WTC11 (cell line): ENCODE measurements at regions not wholly inside any gene's neighbourhood (a gene's known extent, or its start where the extent isn't known, plus 50 kb on each side); places are given as distances from the start of the nearest gene placed in this dataset.
A peak's percentile ranks its signal among the peaks of the same experiment; 100 is the strongest.

Source experiments
- ATAC-seq: fragments of 200-7000 bp; cut with Tn5 transposase; 2 replicates; pipeline ENCODE4 v1.10.0; 2021; ENCODE audit warnings: mild to moderate bottlenecking, moderate library complexity
- CTCF ChIA-PET: fragments of 300-600 bp; sonication (Branson Sonifier 250); formaldehyde crosslinking; loops from one replicate; lab custom pipeline; 2021; ENCODE audit warnings: antibody characterized with exemption; lab: Charles Lee
- POLR2A ChIA-PET: fragments of 350-600 bp; sonication (Branson Sonifier 250); formaldehyde crosslinking; loops from one replicate; lab custom pipeline; 2021; ENCODE audit warnings: antibody characterized with exemption; lab: Charles Lee
- DNase-seq: peaks from one replicate; pipeline ENCODE4 v3.0.0; 2021; ENCODE audit warnings: low spot score
- H3K27ac Mint-ChIP-seq: 2 replicates; pipeline ENCODE4 v1.8.0; 2021; ENCODE audit warnings: mixed read lengths
- H3K27me3 Mint-ChIP-seq: 2 replicates; pipeline ENCODE4 v1.8.0; 2021; ENCODE audit warnings: low read depth, mild to moderate bottlenecking, moderate library complexity, mixed read lengths
- H3K36me3 Mint-ChIP-seq: 2 replicates; pipeline ENCODE4 v1.8.0; 2021; ENCODE audit warnings: mixed read lengths
- H3K4me1 Mint-ChIP-seq: 2 replicates; pipeline ENCODE4 v1.8.0; 2022; ENCODE audit warnings: mixed read lengths
- H3K4me3 Mint-ChIP-seq: 2 replicates; pipeline ENCODE4 v1.8.0; 2021; ENCODE audit warnings: mild to moderate bottlenecking, moderate library complexity, mixed read lengths
- H3K9me3 Mint-ChIP-seq: 2 replicates; pipeline ENCODE4 v1.8.0; 2021; ENCODE audit warnings: mixed read lengths
- AFF4 ChIP-seq: sonication (generic); formaldehyde crosslinking; IDR thresholded peaks from 2 replicates; pipeline ENCODE4 v1.8.1; 2023; ENCODE audit warnings: mild to moderate bottlenecking, missing genetic modification reagents, borderline replicate concordance
- CBFB ChIP-seq: sonication (generic); formaldehyde crosslinking; IDR thresholded peaks from 2 replicates; pipeline ENCODE4 v1.8.1; 2022; ENCODE audit warnings: mild to moderate bottlenecking, low read depth, missing genetic modification reagents
- HMGA2 ChIP-seq: fragments of 250-450 bp; sonication (Bioruptor Pico); IDR thresholded peaks from 2 replicates; pipeline ENCODE4 v1.4.0; 2021; ENCODE audit warnings: mild to moderate bottlenecking, moderate library complexity
- IRF2 ChIP-seq: sonication (generic); formaldehyde crosslinking; IDR thresholded peaks from 2 replicates; pipeline ENCODE4 v1.8.0; 2022; ENCODE audit warnings: low read depth, missing genetic modification reagents, borderline replicate concordance
- JUN ChIP-seq: sonication (generic); formaldehyde crosslinking; IDR thresholded peaks from 2 replicates; pipeline ENCODE4 v1.8.0; 2023; ENCODE audit warnings: mild to moderate bottlenecking, missing genetic modification reagents
- MLX ChIP-seq: sonication (generic); formaldehyde crosslinking; IDR thresholded peaks from 2 replicates; pipeline ENCODE4 v1.8.1; 2023; ENCODE audit warnings: mild to moderate bottlenecking, missing genetic modification reagents, moderate library complexity
- NFE2L1 ChIP-seq: sonication (generic); formaldehyde crosslinking; IDR thresholded peaks from 2 replicates; pipeline ENCODE4 v1.8.1; 2023; ENCODE audit warnings: missing genetic modification reagents
- OVOL2 ChIP-seq: fragments of 250-450 bp; sonication (Bioruptor Pico); IDR thresholded peaks from 2 replicates; pipeline ENCODE4 v1.9.0; 2021; ENCODE audit warnings: mild to moderate bottlenecking, borderline replicate concordance
- RELA ChIP-seq: sonication (generic); formaldehyde crosslinking; IDR thresholded peaks from 2 replicates; pipeline ENCODE4 v1.8.1; 2022; ENCODE audit warnings: missing genetic modification reagents, mild to moderate bottlenecking, borderline replicate concordance
- SMAD3 ChIP-seq: sonication (generic); formaldehyde crosslinking; IDR thresholded peaks from 2 replicates; pipeline ENCODE4 v1.8.0; 2022; ENCODE audit warnings: missing genetic modification reagents, mild to moderate bottlenecking, borderline replicate concordance
- TEAD4 ChIP-seq: sonication (generic); formaldehyde crosslinking; IDR thresholded peaks from 2 replicates; pipeline ENCODE4 v1.8.0; 2022; ENCODE audit warnings: mild to moderate bottlenecking, missing genetic modification reagents
- ZNF121 ChIP-seq: sonication (generic); formaldehyde crosslinking; IDR thresholded peaks from 2 replicates; pipeline ENCODE4 v1.8.0; 2023; ENCODE audit warnings: missing genetic modification reagents
- ZNF423 ChIP-seq: fragments of 250-450 bp; sonication (Bioruptor Pico); IDR thresholded peaks from 2 replicates; pipeline ENCODE4 v2.1.2; 2022; ENCODE audit warnings: mild to moderate bottlenecking, moderate library complexity
- ZNF671 ChIP-seq: fragments of 250-450 bp; sonication (Bioruptor Pico); IDR thresholded peaks from 2 replicates; pipeline ENCODE4 v1.8.0; 2021; ENCODE audit warnings: mild to moderate bottlenecking
- TF ChIP-seq, protein P1 (sequence below): sonication (generic); formaldehyde crosslinking; IDR thresholded peaks from 2 replicates; pipeline ENCODE4 v1.8.1; 2022; ENCODE audit warnings: low read depth, missing genetic modification reagents, borderline replicate concordance
- TF ChIP-seq, protein P2 (sequence below): sonication (generic); formaldehyde crosslinking; IDR thresholded peaks from 2 replicates; pipeline ENCODE4 v1.8.1; 2022; ENCODE audit warnings: mild to moderate bottlenecking, missing genetic modification reagents, moderate library complexity, borderline replicate concordance
- TF ChIP-seq, protein P3 (sequence below): sonication (generic); formaldehyde crosslinking; IDR thresholded peaks from 2 replicates; pipeline ENCODE4 v1.8.0; 2023; ENCODE audit warnings: missing genetic modification reagents

- no peak overlapping the region for H3K4me3 Mint-ChIP-seq
- ATAC-seq (no peak), DNase-seq (no peak)
- no peak overlapping the region for H3K27ac Mint-ChIP-seq
- POLR2A ChIA-PET = no interaction called here
- H3K27me3 Mint-ChIP-seq = peaks cover 3% of the 10 kb centered on the region
- peaks cover 18% of the 10 kb centered on the region for H3K9me3 Mint-ChIP-seq
- H3K36me3 Mint-ChIP-seq = peaks cover 15% of the 10 kb centered on the region
- TF ChIP-seq ZNF423 (no peak), ZNF121 (CRISPR knock-in tag) (peak; percentile 64)
- TF ChIP-seq, all 79 proteins: peak for 1
- CTCF ChIA-PET = interaction anchor here (0.6 to 4.8 kb wide), 6 partner anchors 24 to 540 kb away, joined by 3 to 31 read pairs (median 4); no protein-coding TSS in a partner anchor
- peaks cover 5% of the 10 kb centered on the region for H3K4me1 Mint-ChIP-seq
Observed at GRCh38 chr2:43020990-43021669, 205.3 kb downstream of the ZFP36L2 start.

DNA sequence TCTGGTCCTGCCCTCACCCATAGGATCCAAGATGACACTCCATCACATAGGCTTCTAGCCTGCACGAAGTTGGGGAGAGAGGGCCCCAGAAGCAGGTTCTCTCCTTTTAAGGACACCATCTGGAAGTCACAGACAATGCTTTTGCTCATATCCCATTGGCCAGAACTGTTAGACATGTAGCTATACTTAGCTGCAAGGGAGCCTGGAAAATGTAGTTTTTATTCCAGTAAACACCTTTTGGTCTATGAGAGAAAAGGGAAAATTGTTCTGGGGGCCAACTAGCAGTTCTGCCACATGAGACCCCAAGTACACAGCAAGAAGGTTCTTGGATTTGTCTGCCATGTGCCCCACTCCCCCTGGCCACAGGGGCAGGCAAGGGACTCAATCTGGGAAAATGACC is 206.1 kb downstream of the ZFP36L2 start:
- TF ChIP-seq HMGA2 (CRISPR knock-in tag) (no peak), TEAD4 (CRISPR knock-in tag) (no peak), SMAD3 (CRISPR knock-in tag) (no peak), NFE2L1 (no peak), JUN (CRISPR knock-in tag) (no peak), RELA (CRISPR knock-in tag) (no peak), OVOL2 (CRISPR knock-in tag) (no peak), AFF4 (CRISPR knock-in tag) (no peak), CBFB (CRISPR knock-in tag) (no peak), ZNF671 (no peak), MLX (CRISPR knock-in tag) (no peak), IRF2 (CRISPR knock-in tag) (no peak)
- TF ChIP-seq, protein P1, sequence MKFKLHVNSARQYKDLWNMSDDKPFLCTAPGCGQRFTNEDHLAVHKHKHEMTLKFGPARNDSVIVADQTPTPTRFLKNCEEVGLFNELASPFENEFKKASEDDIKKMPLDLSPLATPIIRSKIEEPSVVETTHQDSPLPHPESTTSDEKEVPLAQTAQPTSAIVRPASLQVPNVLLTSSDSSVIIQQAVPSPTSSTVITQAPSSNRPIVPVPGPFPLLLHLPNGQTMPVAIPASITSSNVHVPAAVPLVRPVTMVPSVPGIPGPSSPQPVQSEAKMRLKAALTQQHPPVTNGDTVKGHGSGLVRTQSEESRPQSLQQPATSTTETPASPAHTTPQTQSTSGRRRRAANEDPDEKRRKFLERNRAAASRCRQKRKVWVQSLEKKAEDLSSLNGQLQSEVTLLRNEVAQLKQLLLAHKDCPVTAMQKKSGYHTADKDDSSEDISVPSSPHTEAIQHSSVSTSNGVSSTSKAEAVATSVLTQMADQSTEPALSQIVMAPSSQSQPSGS (CRISPR knock-in tag) = no peak
- TF ChIP-seq, protein P2, sequence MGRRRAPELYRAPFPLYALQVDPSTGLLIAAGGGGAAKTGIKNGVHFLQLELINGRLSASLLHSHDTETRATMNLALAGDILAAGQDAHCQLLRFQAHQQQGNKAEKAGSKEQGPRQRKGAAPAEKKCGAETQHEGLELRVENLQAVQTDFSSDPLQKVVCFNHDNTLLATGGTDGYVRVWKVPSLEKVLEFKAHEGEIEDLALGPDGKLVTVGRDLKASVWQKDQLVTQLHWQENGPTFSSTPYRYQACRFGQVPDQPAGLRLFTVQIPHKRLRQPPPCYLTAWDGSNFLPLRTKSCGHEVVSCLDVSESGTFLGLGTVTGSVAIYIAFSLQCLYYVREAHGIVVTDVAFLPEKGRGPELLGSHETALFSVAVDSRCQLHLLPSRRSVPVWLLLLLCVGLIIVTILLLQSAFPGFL = no peak
- TF ChIP-seq, protein P3, sequence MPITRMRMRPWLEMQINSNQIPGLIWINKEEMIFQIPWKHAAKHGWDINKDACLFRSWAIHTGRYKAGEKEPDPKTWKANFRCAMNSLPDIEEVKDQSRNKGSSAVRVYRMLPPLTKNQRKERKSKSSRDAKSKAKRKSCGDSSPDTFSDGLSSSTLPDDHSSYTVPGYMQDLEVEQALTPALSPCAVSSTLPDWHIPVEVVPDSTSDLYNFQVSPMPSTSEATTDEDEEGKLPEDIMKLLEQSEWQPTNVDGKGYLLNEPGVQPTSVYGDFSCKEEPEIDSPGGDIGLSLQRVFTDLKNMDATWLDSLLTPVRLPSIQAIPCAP = no peak
- no peak overlapping the region for H3K27ac Mint-ChIP-seq
- peaks cover 18% of the 10 kb centered on the region for H3K9me3 Mint-ChIP-seq
- H3K4me3 Mint-ChIP-seq = no peak overlapping the region
- H3K4me1 Mint-ChIP-seq = peaks cover 6% of the 10 kb centered on the region
- ChIA-PET POLR2A (no interaction called here), CTCF (no interaction called here)
- ATAC-seq = no peak
- H3K36me3 Mint-ChIP-seq = peaks cover 15% of the 10 kb centered on the region
- peaks cover 3% of the 10 kb centered on the region for H3K27me3 Mint-ChIP-seq
- no peak for DNase-seq
